Neural cell (in vitro differentiated cells): ENCODE measurements at regions not wholly inside any gene's neighbourhood (a gene's known extent, or its start where the extent isn't known, plus 50 kb on each side); places are given as distances from the start of the nearest gene placed in this dataset.

Experiments
- H2AFZ ChIP-seq: fragments of 200-600, 300-800 bp; sonication (generic), shearing (Covaris generic); 2 replicates; pipeline ENCODE4 v1.6.0; 2014; ENCODE audit warnings: low read depth, mild to moderate bottlenecking, antibody characterized with exemption, low read length, moderate library complexity
- H3F3A ChIP-seq: fragments of 200-600 bp; shearing (Covaris generic); 2 replicates; pipeline ENCODE4 v1.6.1; 2016; ENCODE audit warnings: mild to moderate bottlenecking, moderate library complexity, mixed read lengths, antibody characterized with exemption, low read length; ENCODE audit not compliant: insufficient read depth, poor library complexity, severe bottlenecking
- H3K27ac ChIP-seq: fragments of 200-600, 300-800 bp; sonication (generic), shearing (Covaris generic); 2 replicates; pipeline ENCODE4 v1.5.1; 2014; ENCODE audit warnings: mild to moderate bottlenecking, low read length, moderate library complexity
- H3K27me3 ChIP-seq: fragments of 300-800, 200-600 bp; sonication (generic), shearing (Covaris generic); 2 replicates; pipeline ENCODE4 v1.6.0; 2014; ENCODE audit warnings: mild to moderate bottlenecking, low read depth, low read length, moderate library complexity; ENCODE audit not compliant: insufficient read depth
- H3K36me3 ChIP-seq: fragments of 300-800, 200-600 bp; sonication (generic), shearing (Covaris generic); 2 replicates; pipeline ENCODE4 v1.5.1; 2014; ENCODE audit warnings: mild to moderate bottlenecking, antibody characterized with exemption, low read length, moderate library complexity; ENCODE audit not compliant: insufficient read depth
- H3K4me2 ChIP-seq: fragments of 300-800, 200-600 bp; sonication (generic), shearing (Covaris generic); 2 replicates; pipeline ENCODE4 v1.6.0; 2014; ENCODE audit warnings: mild to moderate bottlenecking, low read length
- H3K4me3 ChIP-seq: fragments of 300-800, 200-600 bp; sonication (generic), shearing (Covaris generic); 2 replicates; pipeline ENCODE4 v1.5.1; 2014; ENCODE audit warnings: mild to moderate bottlenecking, low read length, moderate library complexity
- H3K79me2 ChIP-seq: fragments of 200-600 bp; shearing (Covaris generic); replicated peaks from 2 replicates; pipeline ENCODE4 v1.6.0; 2014; ENCODE audit warnings: mild to moderate bottlenecking, low read length, moderate library complexity; ENCODE audit not compliant: insufficient read depth
- H3K9ac ChIP-seq: fragments of 300-800, 200-600 bp; sonication (generic), shearing (Covaris generic); 2 replicates; pipeline ENCODE4 v1.6.1; 2016; ENCODE audit warnings: mild to moderate bottlenecking, low read length, mixed read lengths
- H3K9me2 ChIP-seq: fragments of 200-600 bp; shearing (Covaris generic); 2 replicates; pipeline ENCODE4 v1.6.1; 2016; ENCODE audit warnings: mild to moderate bottlenecking, low read length, mixed read lengths; ENCODE audit not compliant: insufficient read depth
- H3K9me3 ChIP-seq: fragments of 200-600, 300-800 bp; sonication (generic), shearing (Covaris generic); 2 replicates; pipeline ENCODE4 v1.6.1; 2016; ENCODE audit warnings: mild to moderate bottlenecking, mixed run types, low read length, moderate library complexity, mixed read lengths
- H4K20me1 ChIP-seq: fragments of 200-600 bp; shearing (Covaris generic); 2 replicates; pipeline ENCODE4 v1.6.1; 2016; ENCODE audit warnings: mild to moderate bottlenecking, mixed run types; ENCODE audit not compliant: insufficient read depth
- EP300 ChIP-seq: fragments of 450-650 bp; conservative IDR thresholded peaks from 2 replicates; pipeline ENCODE4 v1.6.1; 2014; ENCODE audit warnings: antibody characterized with exemption, mild to moderate bottlenecking, moderate library complexity; ENCODE audit not compliant: poor library complexity, severe bottlenecking
- EZH2 ChIP-seq: fragments of 200-600, 300-800 bp; shearing (Covaris generic), sonication (generic); IDR thresholded peaks from 2 replicates; pipeline ENCODE4 v1.6.1; 2014; ENCODE audit warnings: antibody characterized with exemption, low read length, borderline replicate concordance, mild to moderate bottlenecking; ENCODE audit not compliant: insufficient read depth, poor library complexity, severe bottlenecking
- MXI1 ChIP-seq: fragments of 450-650 bp; conservative IDR thresholded peaks from 2 replicates; pipeline ENCODE4 v1.6.1; 2014; ENCODE audit warnings: antibody characterized with exemption, mild to moderate bottlenecking; ENCODE audit not compliant: poor library complexity, severe bottlenecking
- POLR2AphosphoS5 ChIP-seq: IDR thresholded peaks from 2 replicates; pipeline ENCODE4 v1.6.1; 2012
- RAD21 ChIP-seq: fragments of 450-650 bp; conservative IDR thresholded peaks from 2 replicates; pipeline ENCODE4 v1.6.1; 2014; ENCODE audit warnings: antibody characterized with exemption, mild to moderate bottlenecking, moderate library complexity
- SMC3 ChIP-seq: fragments of 450-650 bp; conservative IDR thresholded peaks from 2 replicates; pipeline ENCODE4 v1.6.1; 2014; ENCODE audit warnings: antibody characterized with exemption, mild to moderate bottlenecking, moderate library complexity; ENCODE audit not compliant: poor library complexity
- TAF1 ChIP-seq: IDR thresholded peaks from 2 replicates; pipeline ENCODE4 v1.6.1; 2012; ENCODE audit warnings: low read depth
- TF ChIP-seq, protein P1 (sequence below): IDR thresholded peaks from 2 replicates; pipeline ENCODE4 v1.6.1; 2012; ENCODE audit warnings: borderline replicate concordance
- TF ChIP-seq, protein P2 (sequence below): fragments of 450-650 bp; IDR thresholded peaks from 2 replicates; pipeline ENCODE4 v1.5.1; 2014; ENCODE audit warnings: antibody characterized with exemption, mild to moderate bottlenecking, moderate library complexity; ENCODE audit not compliant: poor library complexity, severe bottlenecking

DNA sequence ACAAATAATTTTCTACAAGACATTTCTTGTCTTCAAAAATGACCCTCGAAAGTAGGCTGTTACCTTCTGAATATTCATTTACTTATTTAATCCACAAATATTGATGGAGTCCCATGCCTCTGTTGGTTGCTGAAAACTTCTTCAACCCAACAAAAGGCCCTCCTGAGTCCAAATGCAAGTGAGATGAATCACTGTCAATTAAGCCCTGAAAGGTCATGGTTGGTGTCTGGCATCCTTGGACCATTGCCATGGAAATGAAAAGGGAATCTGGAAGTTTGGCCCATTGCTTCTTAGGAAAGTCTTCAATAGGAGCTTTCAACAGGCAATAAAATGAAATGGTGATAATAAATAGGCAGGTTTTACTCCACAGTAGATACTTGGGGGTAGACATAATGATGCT is 364.7 kb upstream of the DYNLRB2 start:
- Histone ChIP-seq H3K9me2 (no peaks in the 10 kb centered on the region), H4K20me1 (no peaks in the 10 kb centered on the region), H3K27me3 (no peaks in the 10 kb centered on the region), H3K36me3 (no peaks in the 10 kb centered on the region), H3K9me3 (no peaks in the 10 kb centered on the region), H3K79me2 (no peaks in the 10 kb centered on the region), H3K9ac (no peak overlapping the region), H3K4me2 (no peak overlapping the region), H3K4me3 (no peak overlapping the region), H2AFZ (no peak overlapping the region), H3K27ac (no peak overlapping the region), H3F3A (no peaks in the 10 kb centered on the region)
- TF ChIP-seq POLR2AphosphoS5: no peak

DNA sequence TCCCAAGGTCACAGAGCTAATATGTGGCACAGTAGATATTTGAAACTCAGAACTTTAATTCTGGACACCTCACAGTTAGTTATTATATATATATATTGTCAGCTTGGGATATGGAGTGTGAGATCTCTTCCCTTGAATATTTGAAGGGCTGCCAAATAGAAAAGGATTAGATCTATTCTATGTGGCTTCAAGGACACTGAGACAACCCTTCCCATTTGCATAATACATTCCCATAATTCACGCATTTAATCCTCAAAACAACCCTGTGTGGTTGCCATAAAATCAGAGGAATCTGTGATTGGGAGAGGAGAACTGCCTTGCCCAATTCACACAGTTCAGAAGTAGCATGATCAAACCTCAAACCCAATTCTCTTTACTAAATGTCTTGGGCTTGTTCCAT is 365.8 kb upstream of the DYNLRB2 start:
- no peaks in the 10 kb centered on the region for H3K9me2 ChIP-seq
- H3K36me3 ChIP-seq: no peaks in the 10 kb centered on the region
- H3K9me3 ChIP-seq: no peaks in the 10 kb centered on the region
- no peaks in the 10 kb centered on the region for H3F3A ChIP-seq
- no peak overlapping the region for H3K4me3 ChIP-seq
- no peaks in the 10 kb centered on the region for H4K20me1 ChIP-seq
- H2AFZ ChIP-seq: no peak overlapping the region
- H3K9ac ChIP-seq: no peak overlapping the region
- no peak overlapping the region for H3K27ac ChIP-seq
- H3K27me3 ChIP-seq: no peaks in the 10 kb centered on the region
- no peak overlapping the region for H3K4me2 ChIP-seq
- TF ChIP-seq POLR2AphosphoS5 (no peak), EP300 (no peak), EZH2 (no peak), MXI1 (no peak), SMC3 (no peak)
- TF ChIP-seq, protein P1, sequence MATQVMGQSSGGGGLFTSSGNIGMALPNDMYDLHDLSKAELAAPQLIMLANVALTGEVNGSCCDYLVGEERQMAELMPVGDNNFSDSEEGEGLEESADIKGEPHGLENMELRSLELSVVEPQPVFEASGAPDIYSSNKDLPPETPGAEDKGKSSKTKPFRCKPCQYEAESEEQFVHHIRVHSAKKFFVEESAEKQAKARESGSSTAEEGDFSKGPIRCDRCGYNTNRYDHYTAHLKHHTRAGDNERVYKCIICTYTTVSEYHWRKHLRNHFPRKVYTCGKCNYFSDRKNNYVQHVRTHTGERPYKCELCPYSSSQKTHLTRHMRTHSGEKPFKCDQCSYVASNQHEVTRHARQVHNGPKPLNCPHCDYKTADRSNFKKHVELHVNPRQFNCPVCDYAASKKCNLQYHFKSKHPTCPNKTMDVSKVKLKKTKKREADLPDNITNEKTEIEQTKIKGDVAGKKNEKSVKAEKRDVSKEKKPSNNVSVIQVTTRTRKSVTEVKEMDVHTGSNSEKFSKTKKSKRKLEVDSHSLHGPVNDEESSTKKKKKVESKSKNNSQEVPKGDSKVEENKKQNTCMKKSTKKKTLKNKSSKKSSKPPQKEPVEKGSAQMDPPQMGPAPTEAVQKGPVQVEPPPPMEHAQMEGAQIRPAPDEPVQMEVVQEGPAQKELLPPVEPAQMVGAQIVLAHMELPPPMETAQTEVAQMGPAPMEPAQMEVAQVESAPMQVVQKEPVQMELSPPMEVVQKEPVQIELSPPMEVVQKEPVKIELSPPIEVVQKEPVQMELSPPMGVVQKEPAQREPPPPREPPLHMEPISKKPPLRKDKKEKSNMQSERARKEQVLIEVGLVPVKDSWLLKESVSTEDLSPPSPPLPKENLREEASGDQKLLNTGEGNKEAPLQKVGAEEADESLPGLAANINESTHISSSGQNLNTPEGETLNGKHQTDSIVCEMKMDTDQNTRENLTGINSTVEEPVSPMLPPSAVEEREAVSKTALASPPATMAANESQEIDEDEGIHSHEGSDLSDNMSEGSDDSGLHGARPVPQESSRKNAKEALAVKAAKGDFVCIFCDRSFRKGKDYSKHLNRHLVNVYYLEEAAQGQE: no peak
- TF ChIP-seq, protein P2, sequence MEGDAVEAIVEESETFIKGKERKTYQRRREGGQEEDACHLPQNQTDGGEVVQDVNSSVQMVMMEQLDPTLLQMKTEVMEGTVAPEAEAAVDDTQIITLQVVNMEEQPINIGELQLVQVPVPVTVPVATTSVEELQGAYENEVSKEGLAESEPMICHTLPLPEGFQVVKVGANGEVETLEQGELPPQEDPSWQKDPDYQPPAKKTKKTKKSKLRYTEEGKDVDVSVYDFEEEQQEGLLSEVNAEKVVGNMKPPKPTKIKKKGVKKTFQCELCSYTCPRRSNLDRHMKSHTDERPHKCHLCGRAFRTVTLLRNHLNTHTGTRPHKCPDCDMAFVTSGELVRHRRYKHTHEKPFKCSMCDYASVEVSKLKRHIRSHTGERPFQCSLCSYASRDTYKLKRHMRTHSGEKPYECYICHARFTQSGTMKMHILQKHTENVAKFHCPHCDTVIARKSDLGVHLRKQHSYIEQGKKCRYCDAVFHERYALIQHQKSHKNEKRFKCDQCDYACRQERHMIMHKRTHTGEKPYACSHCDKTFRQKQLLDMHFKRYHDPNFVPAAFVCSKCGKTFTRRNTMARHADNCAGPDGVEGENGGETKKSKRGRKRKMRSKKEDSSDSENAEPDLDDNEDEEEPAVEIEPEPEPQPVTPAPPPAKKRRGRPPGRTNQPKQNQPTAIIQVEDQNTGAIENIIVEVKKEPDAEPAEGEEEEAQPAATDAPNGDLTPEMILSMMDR: no peak
- H3K79me2 ChIP-seq: no peaks in the 10 kb centered on the region

DNA sequence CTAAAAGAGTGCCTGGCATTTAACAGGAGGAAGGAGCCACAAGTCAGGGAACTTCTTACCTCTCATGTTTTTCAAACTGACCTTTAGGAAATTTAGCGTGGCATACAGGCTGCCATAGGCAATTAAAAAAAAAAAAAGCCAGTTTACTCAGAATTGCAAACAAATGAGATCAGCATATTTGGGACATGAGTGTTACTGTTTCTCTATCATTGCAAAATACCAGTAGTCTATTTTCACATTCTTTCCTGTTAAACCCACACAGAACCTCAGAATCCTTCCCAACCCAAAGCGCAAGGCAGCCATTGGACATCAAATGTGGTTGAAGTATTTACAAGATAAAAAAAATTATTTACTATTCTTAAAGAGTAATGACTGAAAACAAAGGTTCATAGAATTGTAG is 366.4 kb upstream of the DYNLRB2 start:
- Histone ChIP-seq H3K9ac (no peak overlapping the region), H2AFZ (no peak overlapping the region), H4K20me1 (no peaks in the 10 kb centered on the region), H3K27ac (no peak overlapping the region), H3K9me2 (no peaks in the 10 kb centered on the region), H3K4me3 (no peak overlapping the region), H3K36me3 (no peaks in the 10 kb centered on the region), H3K4me2 (no peak overlapping the region), H3K79me2 (no peaks in the 10 kb centered on the region), H3F3A (no peaks in the 10 kb centered on the region), H3K9me3 (no peaks in the 10 kb centered on the region), H3K27me3 (no peaks in the 10 kb centered on the region)
- TF ChIP-seq MXI1: no peak
- TF ChIP-seq TAF1: no peak
- no peak for TF ChIP-seq RAD21
- no peak for TF ChIP-seq SMC3
- no peak for TF ChIP-seq EZH2
